GM12865 (cell line): ENCODE measurements at regions not wholly inside any gene's neighbourhood (a gene's known extent, or its start where the extent isn't known, plus 50 kb on each side); places are given as distances from the start of the nearest gene placed in this dataset.

Source experiments
- DNase-seq: peaks from one replicate; pipeline ENCODE4 v3.0.0; 2010; ENCODE audit warnings: low read depth
- H3K4me3 ChIP-seq: 2 replicates; pipeline ENCODE4 v1.5.1; 2011; ENCODE audit warnings: mild to moderate bottlenecking, low read depth, low read length, control low read depth
- TF ChIP-seq, protein P1 (sequence below): IDR thresholded peaks from 2 replicates; pipeline ENCODE4 v1.5.1; 2011; ENCODE audit warnings: low read length, control low read depth, low read depth, inconsistent platforms; ENCODE audit not compliant: insufficient read depth; ENCODE audit errors: missing control alignments

- no peak for DNase-seq
- TF ChIP-seq, protein P1, sequence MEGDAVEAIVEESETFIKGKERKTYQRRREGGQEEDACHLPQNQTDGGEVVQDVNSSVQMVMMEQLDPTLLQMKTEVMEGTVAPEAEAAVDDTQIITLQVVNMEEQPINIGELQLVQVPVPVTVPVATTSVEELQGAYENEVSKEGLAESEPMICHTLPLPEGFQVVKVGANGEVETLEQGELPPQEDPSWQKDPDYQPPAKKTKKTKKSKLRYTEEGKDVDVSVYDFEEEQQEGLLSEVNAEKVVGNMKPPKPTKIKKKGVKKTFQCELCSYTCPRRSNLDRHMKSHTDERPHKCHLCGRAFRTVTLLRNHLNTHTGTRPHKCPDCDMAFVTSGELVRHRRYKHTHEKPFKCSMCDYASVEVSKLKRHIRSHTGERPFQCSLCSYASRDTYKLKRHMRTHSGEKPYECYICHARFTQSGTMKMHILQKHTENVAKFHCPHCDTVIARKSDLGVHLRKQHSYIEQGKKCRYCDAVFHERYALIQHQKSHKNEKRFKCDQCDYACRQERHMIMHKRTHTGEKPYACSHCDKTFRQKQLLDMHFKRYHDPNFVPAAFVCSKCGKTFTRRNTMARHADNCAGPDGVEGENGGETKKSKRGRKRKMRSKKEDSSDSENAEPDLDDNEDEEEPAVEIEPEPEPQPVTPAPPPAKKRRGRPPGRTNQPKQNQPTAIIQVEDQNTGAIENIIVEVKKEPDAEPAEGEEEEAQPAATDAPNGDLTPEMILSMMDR, result no peak
- H3K4me3 ChIP-seq, result no peak overlapping the region
Measured at GRCh38 chr12:93148412-93148811, 219.3 kb upstream of the EEA1 start.

- no peak for DNase-seq
- no peak overlapping the region for H3K4me3 ChIP-seq
- TF ChIP-seq, protein P1, result no peak
Measured at GRCh38 chr12:93149229-93149628, 220.1 kb upstream of the EEA1 start.

DNA sequence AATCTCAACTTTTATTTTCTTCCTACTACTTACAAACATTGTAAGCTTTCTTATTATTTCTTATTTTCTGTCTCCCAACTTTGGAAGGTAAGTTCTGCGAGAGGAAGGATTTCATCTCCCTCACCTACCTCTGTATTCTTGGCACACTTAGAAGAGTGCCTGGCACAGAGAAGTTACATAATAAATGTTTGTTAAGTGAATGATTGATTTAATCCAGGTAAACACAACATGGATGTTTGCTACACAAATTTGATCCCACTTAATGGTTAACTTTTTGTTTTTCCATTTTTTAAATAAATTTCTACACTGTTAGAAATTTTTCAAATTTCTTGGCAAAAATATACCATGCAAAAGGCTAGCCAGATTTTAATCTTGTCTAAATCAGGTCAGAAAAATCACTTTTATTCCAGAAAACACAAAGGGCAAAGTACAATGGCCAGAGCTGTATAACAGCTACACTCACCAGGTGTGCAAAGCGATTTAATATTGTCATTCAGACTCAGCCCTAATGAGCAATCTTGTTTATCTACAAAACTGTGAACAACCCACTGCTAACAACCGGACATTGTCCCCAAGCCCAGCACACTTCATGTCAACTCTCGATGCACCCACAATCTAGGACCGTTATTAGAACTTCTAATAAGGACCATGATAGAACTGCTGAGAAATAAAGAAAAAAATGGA, 222.1 kb upstream of the EEA1 start:
- H3K4me3 ChIP-seq, result no peak overlapping the region
- TF ChIP-seq, protein P1, result no peak
- DNase-seq, result no peak

DNA sequence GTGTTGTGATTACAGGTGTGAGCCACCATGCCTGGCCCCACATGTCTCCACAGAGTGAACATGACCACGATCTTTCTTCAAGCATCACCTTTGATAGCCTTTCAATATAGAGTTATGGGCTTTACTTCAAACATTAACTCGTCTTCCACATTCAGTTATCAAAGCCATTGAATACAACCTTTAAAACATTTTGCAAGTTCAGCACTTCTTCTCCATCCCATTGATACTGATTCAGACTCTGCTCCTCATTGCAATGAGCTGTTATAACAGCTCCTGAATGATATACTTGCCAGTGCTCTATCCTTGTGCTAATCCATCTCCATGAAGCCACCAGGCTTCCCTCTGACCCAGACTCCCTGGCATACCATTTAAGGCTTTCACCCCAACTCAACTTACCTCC, 223.5 kb upstream of the EEA1 start:
- H3K4me3 ChIP-seq, result no peak overlapping the region
- TF ChIP-seq, protein P1, result no peak
- no peak for DNase-seq

GRCh38 chr12:93153321-93153720, 224.2 kb upstream of the EEA1 start:
- TF ChIP-seq, protein P1, result no peak
- no peak overlapping the region for H3K4me3 ChIP-seq
- DNase-seq, result no peak

DNA sequence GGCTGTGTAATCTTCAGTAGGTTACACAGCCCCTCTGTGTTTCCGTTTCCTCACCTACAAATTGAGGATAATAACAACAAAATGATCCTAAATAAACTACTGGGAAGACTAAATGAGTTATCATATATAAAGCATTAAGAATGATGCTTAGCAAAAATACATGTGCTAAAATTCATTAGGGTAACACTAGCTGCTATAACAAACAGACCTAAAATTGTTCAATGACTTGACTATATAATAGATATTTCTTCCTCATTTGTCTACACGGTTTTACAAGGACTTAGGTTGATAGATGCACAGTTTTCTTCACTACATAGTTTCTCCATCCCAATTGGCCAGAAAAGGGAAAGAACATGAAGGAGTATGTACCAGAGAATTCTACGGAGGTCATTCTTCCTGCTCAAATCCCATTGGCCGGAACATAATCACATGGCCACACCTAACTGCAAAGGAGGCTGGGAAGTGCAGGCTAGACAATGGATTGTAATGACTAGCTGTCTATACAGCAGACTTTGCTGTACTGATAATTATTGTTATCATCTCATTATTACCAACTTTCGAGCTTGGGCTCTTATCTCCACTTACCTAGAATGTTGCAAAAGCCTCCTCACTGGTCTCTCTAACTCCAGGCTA, 223.5 kb upstream of the NUDT4 start:
- no peak for DNase-seq
- TF ChIP-seq, protein P1, result no peak
- H3K4me3 ChIP-seq, result no peak overlapping the region
